Peyer's patch (tissue), 4 donors: ENCODE measurements at regions not wholly inside any gene's neighbourhood (a gene's known extent, or its start where the extent isn't known, plus 50 kb on each side); places are given as distances from the start of the nearest gene placed in this dataset.

ENCODE experiments used
- CTCF ChIP-seq, 6 experiments: fragments of 450-650 bp in 4 of 6; fragments of 200-600 bp in 2 of 6; sonication (generic) in 1 of 6; IDR thresholded peaks; one replicate each; pipeline ENCODE4 v1.5.1; 2017 to 2019; ENCODE audit warnings: antibody characterized with exemption in 6 of 6, mild to moderate bottlenecking in 3 of 6, moderate library complexity in 1 of 6
- POLR2A ChIP-seq, 2 donors: fragments of 450-650 bp; IDR thresholded peaks; one replicate each; pipeline ENCODE4 v1.5.1; 2017; ENCODE audit warnings: antibody characterized with exemption in 2 of 2, mild to moderate bottlenecking in 2 of 2, moderate library complexity in 2 of 2

GRCh38 chr5:98425640-98426039, 347.8 kb upstream of the RGMB start:
- TF ChIP-seq CTCF (IDR thresholded peaks at IDR 0.05) (no peak), POLR2A (IDR thresholded peaks at IDR 0.05) (no peak)
